Colonic mucosa (tissue), 4 donors: ENCODE measurements at regions not wholly inside any gene's neighbourhood (a gene's known extent, or its start where the extent isn't known, plus 50 kb on each side); places are given as distances from the start of the nearest gene placed in this dataset.

Source experiments
- DNase-seq: peaks from one replicate; pipeline ENCODE4 v3.0.0-alpha.2; 2020
- H3K27ac ChIP-seq: fragments of 200-600 bp; one replicate; pipeline ENCODE4 v1.8.0; 2021
- H3K27me3 ChIP-seq: fragments of 200-600 bp; one replicate; pipeline ENCODE4 v1.8.0; 2021
- H3K36me3 ChIP-seq: fragments of 200-600 bp; one replicate; pipeline ENCODE4 v1.8.0; 2021
- H3K4me1 ChIP-seq: fragments of 200-600 bp; one replicate; pipeline ENCODE4 v1.8.0; 2021; ENCODE audit warnings: mild to moderate bottlenecking
- H3K4me3 ChIP-seq: fragments of 200-600 bp; one replicate; pipeline ENCODE4 v1.8.0; 2021
- H3K9ac ChIP-seq, 2 donors: one replicate each; pipeline ENCODE4 v1.7.0; 2013; ENCODE audit warnings: control low read depth in 2 of 2, low read depth in 2 of 2, low read length in 2 of 2
- H3K9me3 ChIP-seq: fragments of 200-600 bp; one replicate; pipeline ENCODE4 v1.8.0; 2021
- CTCF ChIP-seq: fragments of 200-600 bp; IDR thresholded peaks from one replicate; pipeline ENCODE4 v1.8.0; 2022; ENCODE audit warnings: antibody characterized with exemption, mild to moderate bottlenecking
- intact Hi-C: fragments of 100-400 bp; cut with DNase I; formaldehyde crosslinking; loops from one replicate; pipeline ENCODE4 v1.14.1; 2022
- donor health status: healthy.
- donor health status: DM: no; HTN: no; CAD: no.
- donor health status: DM: no; HTN: no; CAD: no.

GRCh38 chr2:36238106-36238505, 117.5 kb upstream of the CRIM1 start:
- no peak for DNase-seq
- intact Hi-C loops = no loop called here
- TF ChIP-seq CTCF = no peak

GRCh38 chr2:36235882-36236281, 119.7 kb upstream of the CRIM1 start:
- H3K9me3 ChIP-seq = no peaks in the 10 kb centered on the region
- H3K4me3 ChIP-seq = no peak overlapping the region
- no peak for DNase-seq
- H3K4me1 ChIP-seq = no peaks in the 10 kb centered on the region
- H3K27me3 ChIP-seq = no peaks in the 10 kb centered on the region
- H3K27ac ChIP-seq = no peak overlapping the region
- no peak overlapping the region for H3K9ac ChIP-seq
- H3K36me3 ChIP-seq = no peaks in the 10 kb centered on the region
- intact Hi-C loops = no loop called here
- TF ChIP-seq CTCF = no peak

More at GRCh38 chr2:36238106-36238505, 117.5 kb upstream of the CRIM1 start:
- H3K9ac ChIP-seq = no peak overlapping the region
- no peaks in the 10 kb centered on the region for H3K4me1 ChIP-seq
- no peaks in the 10 kb centered on the region for H3K27me3 ChIP-seq
- H3K9me3 ChIP-seq = no peaks in the 10 kb centered on the region
- no peak overlapping the region for H3K4me3 ChIP-seq
- H3K36me3 ChIP-seq = no peaks in the 10 kb centered on the region
- H3K27ac ChIP-seq = no peak overlapping the region

- no peak for TF ChIP-seq CTCF
Observed at GRCh38 chr2:36235426-36235825, 120.2 kb upstream of the CRIM1 start.

GRCh38 chr2:36223259-36223658, 132.3 kb upstream of the CRIM1 start:
- no peak for TF ChIP-seq CTCF
- Histone ChIP-seq H3K9ac (no peak overlapping the region), H3K27ac (no peak overlapping the region), H3K36me3 (no peaks in the 10 kb centered on the region), H3K4me1 (no peaks in the 10 kb centered on the region), H3K4me3 (no peak overlapping the region), H3K27me3 (no peaks in the 10 kb centered on the region), H3K9me3 (no peaks in the 10 kb centered on the region)
- intact Hi-C loops = no loop called here
- DNase-seq = no peak

More at GRCh38 chr2:36235426-36235825, 120.2 kb upstream of the CRIM1 start:
- Histone ChIP-seq H3K4me3 (no peak overlapping the region), H3K9me3 (no peaks in the 10 kb centered on the region), H3K9ac (no peak overlapping the region), H3K27me3 (no peaks in the 10 kb centered on the region), H3K4me1 (no peaks in the 10 kb centered on the region), H3K36me3 (no peaks in the 10 kb centered on the region), H3K27ac (no peak overlapping the region)
- intact Hi-C loops = no loop called here
- no peak for DNase-seq

GRCh38 chr2:36222485-36222884, 133.1 kb upstream of the CRIM1 start:
- Histone ChIP-seq H3K27me3 (no peaks in the 10 kb centered on the region), H3K4me3 (no peak overlapping the region), H3K27ac (no peak overlapping the region), H3K9me3 (no peaks in the 10 kb centered on the region), H3K36me3 (no peaks in the 10 kb centered on the region), H3K9ac (no peak overlapping the region), H3K4me1 (no peaks in the 10 kb centered on the region)
- intact Hi-C loops = no loop called here
- DNase-seq = no peak
- no peak for TF ChIP-seq CTCF

GRCh38 chr2:36214691-36215090, 140.9 kb upstream of the CRIM1 start:
- H3K27ac ChIP-seq = no peak overlapping the region
- H3K9ac ChIP-seq = no peak overlapping the region
- no peak for TF ChIP-seq CTCF
- H3K4me1 ChIP-seq = no peaks in the 10 kb centered on the region
- DNase-seq = no peak
- intact Hi-C loops = no loop called here
- no peaks in the 10 kb centered on the region for H3K27me3 ChIP-seq
- no peaks in the 10 kb centered on the region for H3K36me3 ChIP-seq
- no peaks in the 10 kb centered on the region for H3K9me3 ChIP-seq
- H3K4me3 ChIP-seq = no peak overlapping the region
